GM19452 (cell line): ENCODE measurements at regions not wholly inside any gene's neighbourhood (a gene's known extent, or its start where the extent isn't known, plus 50 kb on each side); places are given as distances from the start of the nearest gene placed in this dataset.

ENCODE experiments used
- ATAC-seq: cut with Tn5 transposase; IDR thresholded peaks from one replicate; pipeline ENCODE4 v1.9.1; 2021; ENCODE audit not compliant: unreplicated experiment

- ATAC-seq, result no peak
Observed at GRCh38 chr2:48098539-48098938, 192.2 kb upstream of the FBXO11 start.

GRCh38 chr2:48104418-48104817 lies 198.1 kb upstream of the FBXO11 start:
- no peak for ATAC-seq

GRCh38 chr2:48105848-48106247 lies 199.6 kb upstream of the FBXO11 start:
- no peak for ATAC-seq

DNA sequence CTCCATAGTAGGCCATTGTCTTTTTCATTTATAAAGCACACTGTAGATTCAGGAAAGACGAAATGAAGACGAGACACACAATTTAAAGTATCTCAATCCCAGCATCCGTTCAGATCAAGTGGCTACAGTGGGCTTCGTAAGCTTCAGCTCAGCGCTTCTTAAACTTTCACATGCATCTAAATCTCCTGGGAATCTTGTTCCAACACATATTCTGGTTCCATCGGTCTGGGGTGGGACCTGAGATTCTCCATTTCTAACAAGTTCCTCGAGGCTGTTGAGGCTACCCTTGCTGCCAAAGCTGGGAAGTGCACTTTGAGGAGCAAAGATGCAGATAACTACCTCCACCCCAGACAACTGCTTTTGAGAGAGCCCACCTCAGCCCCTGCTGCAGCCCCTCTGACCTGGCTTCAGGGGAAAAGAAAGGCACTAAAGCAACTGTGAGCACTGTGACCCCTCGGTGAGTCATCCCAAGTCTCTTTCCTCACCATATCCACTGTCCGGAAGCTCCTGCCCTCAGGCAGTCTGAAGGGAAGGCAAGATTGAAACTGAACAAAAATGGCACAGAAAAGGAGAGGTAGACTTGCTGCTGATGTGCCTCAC lies 201.1 kb upstream of the FBXO11 start:
- ATAC-seq, result no peak

GRCh38 chr2:48108455-48108854 lies 202.2 kb upstream of the FBXO11 start:
- no peak for ATAC-seq

DNA sequence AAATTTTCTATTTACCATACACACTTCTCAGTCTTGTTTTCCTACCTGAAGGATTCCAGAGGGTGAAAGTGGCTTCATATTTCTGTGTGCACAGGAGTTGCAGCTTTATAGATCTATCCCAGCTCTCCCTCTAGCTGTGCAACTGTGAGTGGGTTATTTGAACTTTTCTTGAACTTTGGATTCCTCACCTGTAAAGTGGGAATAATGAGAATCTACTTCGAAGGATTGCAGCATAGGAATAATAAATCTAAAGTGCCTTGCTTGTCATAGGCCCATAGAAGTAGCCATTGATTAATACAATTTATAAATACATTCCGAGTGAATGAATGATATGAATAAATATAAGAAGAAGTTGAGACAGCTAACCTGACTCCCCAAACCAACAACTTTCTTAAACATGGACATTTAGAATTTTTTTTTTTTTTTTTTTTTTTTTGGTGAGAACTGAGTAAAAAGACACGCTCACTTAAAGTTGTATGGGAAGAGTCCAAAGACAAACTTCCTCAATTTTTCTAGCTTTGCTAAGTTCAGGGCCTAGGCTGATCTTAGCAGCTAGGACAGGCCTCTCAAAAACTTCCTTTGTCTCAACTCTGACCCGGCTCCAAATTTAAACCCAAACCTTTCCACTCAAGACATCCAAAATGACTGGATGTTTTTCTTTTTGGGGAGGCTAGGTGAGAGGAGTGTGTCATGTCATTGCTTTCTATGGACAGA lies 203.3 kb upstream of the FBXO11 start:
- no peak for ATAC-seq

DNA sequence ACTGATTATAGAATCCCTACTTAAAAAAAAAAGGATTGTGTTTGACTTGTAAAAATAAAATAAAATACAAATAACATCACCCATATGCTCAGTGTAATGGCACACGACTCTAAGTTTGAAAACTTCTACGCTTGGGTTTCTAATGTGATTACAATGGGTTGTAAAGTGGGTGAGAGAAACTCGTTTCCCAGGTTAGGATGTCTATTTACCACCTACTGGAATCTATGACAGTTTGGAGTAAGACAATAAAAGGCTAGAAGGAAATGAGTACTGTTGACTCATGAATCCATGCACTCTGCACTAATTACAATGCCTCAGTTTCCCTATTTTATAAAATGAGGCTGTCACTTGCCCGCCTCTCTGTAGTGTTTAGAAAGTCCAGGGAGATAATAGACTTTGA lies 204.0 kb upstream of the FOXN2 start:
- ATAC-seq, result no peak

- ATAC-seq, result no peak
Observed at GRCh38 chr2:48112911-48113680, 201.4 kb upstream of the FOXN2 start.

- ATAC-seq, result peak; percentile 26
Observed at GRCh38 chr2:48113767-48114166, 200.7 kb upstream of the FOXN2 start.

DNA sequence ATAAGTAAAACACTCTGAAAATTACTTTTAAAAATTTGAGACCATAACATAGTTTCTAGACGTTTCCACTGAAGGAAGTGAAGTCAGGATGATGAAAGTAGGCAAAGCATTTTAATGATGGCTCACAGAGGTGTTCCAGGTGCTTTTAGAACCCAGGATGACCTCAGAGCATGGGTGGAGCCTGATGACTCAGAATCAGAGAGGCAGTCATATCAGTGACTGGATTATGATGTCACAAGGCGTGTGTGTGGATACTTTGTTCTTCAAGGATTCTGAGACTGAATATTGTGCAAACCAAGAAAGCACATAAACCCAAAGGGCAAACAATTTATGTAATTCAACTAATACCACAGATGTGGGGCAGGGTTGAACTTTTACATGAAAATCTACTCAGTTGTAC lies 200.2 kb upstream of the FOXN2 start:
- ATAC-seq, result peak; percentile 51

DNA sequence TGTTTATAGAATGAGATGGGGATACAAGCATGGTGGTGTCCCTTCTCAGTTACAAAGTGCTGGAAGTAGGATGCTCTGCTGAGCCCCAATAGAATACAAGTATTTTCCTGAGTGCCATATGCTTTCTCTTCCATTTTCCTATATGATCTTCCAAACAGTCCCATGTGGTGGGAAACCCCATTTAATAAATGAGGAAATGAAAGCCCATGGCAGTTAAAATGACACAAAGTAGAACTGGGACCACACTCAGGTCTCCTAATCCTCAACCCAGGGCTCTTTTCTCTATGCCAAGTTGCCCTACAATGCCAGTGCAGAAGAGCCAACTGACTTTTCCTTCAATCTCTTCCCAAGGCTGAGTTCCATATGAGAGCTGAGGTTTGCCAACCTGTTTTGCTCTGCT lies 198.0 kb upstream of the FOXN2 start:
- ATAC-seq, result no peak

GRCh38 chr2:48118895-48119294 lies 195.6 kb upstream of the FOXN2 start:
- no peak for ATAC-seq

- no peak for ATAC-seq
Observed at GRCh38 chr2:48120112-48120511, 194.4 kb upstream of the FOXN2 start.

DNA sequence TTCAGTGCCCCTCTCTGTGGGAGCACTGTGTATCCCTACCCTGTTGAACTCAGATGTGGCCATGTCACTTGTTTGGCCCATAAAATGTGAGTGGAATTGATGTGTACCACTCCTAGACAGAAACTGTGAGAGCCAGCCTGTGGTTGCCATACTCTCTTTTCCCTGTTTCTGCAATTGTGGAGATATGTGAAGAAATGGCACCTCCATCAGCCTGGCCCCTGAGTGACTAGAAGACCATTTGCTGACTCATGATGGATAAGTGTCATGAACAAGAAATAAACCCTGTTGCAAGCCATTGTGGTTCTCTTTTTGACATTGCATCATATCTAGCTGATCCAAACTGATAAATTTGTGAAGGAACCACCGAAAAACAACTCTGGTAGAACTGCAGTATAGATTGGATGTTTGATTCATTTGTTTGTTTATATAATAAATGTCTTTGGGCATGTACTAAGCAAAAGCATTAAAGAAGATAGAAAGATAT lies 193.7 kb upstream of the FOXN2 start:
- ATAC-seq, result no peak

GRCh38 chr2:48122166-48122565 lies 192.3 kb upstream of the FOXN2 start:
- ATAC-seq, result no peak

- ATAC-seq, result no peak
Observed at GRCh38 chr2:48124592-48124991, 189.9 kb upstream of the FOXN2 start.

DNA sequence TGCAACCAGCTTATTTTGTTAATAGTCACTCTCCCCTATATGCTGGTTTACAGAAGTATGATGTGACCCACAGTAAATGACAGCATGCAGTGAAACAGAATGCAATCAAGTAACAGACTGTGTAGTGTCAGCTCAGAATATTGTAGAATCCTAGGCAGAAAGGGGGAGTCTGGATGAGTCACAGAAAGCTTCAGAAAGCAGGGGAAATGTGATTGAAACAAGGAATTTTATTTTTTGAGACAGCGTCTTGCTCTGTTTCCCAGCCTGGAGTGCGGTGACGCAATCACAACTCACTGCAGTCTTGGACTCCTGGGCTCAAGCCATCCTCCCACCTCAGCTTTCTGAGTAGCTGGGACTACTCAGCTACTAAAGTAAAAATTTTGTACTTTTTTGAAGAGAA lies 188.3 kb upstream of the FOXN2 start:
- ATAC-seq, result no peak

DNA sequence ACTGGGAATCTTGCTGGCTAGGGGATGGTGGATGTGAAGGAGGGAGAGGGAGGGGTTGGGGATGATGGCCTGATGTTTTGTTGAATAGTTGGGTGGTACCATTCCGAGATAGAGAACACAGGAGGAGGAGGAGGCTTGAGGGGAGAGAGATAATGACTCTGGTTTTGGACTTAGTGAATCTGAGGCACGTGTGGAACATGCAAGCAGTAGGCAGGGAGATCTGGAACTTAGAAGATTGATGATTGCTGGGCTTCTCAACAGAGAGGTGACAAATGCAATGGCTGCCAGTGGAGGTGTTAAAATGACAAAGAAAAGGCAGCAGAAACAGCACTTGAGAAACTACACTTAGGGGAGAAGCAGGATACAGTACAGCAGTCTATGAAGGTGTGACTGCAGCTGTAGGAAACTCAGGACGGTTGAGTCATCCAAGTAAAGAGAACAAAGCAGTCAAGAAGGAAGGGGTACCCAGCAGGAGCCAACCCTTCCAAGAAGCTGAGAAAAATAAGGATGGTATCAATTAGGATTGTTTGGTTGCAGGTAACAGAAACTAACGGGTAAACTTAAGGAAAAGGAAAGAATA lies 186.8 kb upstream of the FOXN2 start:
- ATAC-seq, result no peak

- ATAC-seq, result no peak
Observed at GRCh38 chr2:48129293-48129950, 185.1 kb upstream of the FOXN2 start.

- no peak for ATAC-seq
Observed at GRCh38 chr2:48131539-48132270, 182.8 kb upstream of the FOXN2 start.

- ATAC-seq, result no peak
Observed at GRCh38 chr2:48132271-48132625, 182.2 kb upstream of the FOXN2 start.
